HepG2 (cell line): ENCODE measurements at regions not wholly inside any gene's neighbourhood (a gene's known extent, or its start where the extent isn't known, plus 50 kb on each side); places are given as distances from the start of the nearest gene placed in this dataset.

Experiments
- KDM2A ChIP-seq: sonication (generic); formaldehyde crosslinking; IDR thresholded peaks from 2 replicates; pipeline ENCODE4 v1.4.0; 2020; ENCODE audit warnings: low read depth, missing genetic modification reagents, borderline replicate concordance
- MAZ ChIP-seq, 2 experiments: sonication (generic) in 1 of 2; formaldehyde crosslinking in 1 of 2; IDR thresholded peaks; 2 replicates each; pipeline versions ENCODE4 v1.5.0 to v1.6.1; 2012 to 2020; ENCODE audit warnings: low read depth in 2 of 2, mild to moderate bottlenecking in 2 of 2, borderline replicate concordance in 1 of 2, improper control_type of control experiment in 1 of 2, low read length in 1 of 2, missing genetic modification reagents in 1 of 2, moderate library complexity in 1 of 2
- NR2F1 ChIP-seq, 2 experiments: fragments of 450-650 bp in 1 of 2; formaldehyde crosslinking in 1 of 2; IDR thresholded peaks; 2 replicates each; pipeline versions ENCODE4 v1.5.0 to v1.6.1; 2016 to 2020; ENCODE audit warnings: mild to moderate bottlenecking in 1 of 2, missing compliant biosample characterization in 1 of 2, missing genetic modification reagents in 1 of 2, moderate library complexity in 1 of 2
- SMAD1 ChIP-seq: sonication (generic); formaldehyde crosslinking; IDR thresholded peaks from 2 replicates; pipeline ENCODE4 v1.4.0; 2020; ENCODE audit warnings: missing genetic modification reagents, low read depth, mild to moderate bottlenecking, borderline replicate concordance
- ZMYM3 ChIP-seq: sonication (generic); formaldehyde crosslinking; IDR thresholded peaks from 2 replicates; pipeline ENCODE4 v1.5.1; 2020; ENCODE audit warnings: mild to moderate bottlenecking, missing genetic modification reagents
- ZNF841 ChIP-seq: sonication (generic); formaldehyde crosslinking; IDR thresholded peaks from 2 replicates; pipeline ENCODE4 v1.8.1; 2023; ENCODE audit warnings: missing genetic modification reagents, borderline replicate concordance
- TF ChIP-seq, protein P1 (sequence below): sonication (generic); formaldehyde crosslinking; IDR thresholded peaks from one replicate; pipeline ENCODE4 v1.5.1; 2020; ENCODE audit warnings: mild to moderate bottlenecking, missing genetic modification reagents; ENCODE audit errors: not compliant biosample characterization
- TF ChIP-seq, protein P2 (sequence below): sonication (generic); formaldehyde crosslinking; IDR thresholded peaks from 2 replicates; pipeline ENCODE4 v1.8.0; 2022; ENCODE audit warnings: mild to moderate bottlenecking, missing genetic modification reagents, borderline replicate concordance
- TF ChIP-seq, protein P3 (sequence below): sonication (generic); formaldehyde crosslinking; IDR thresholded peaks from 2 replicates; pipeline ENCODE4 v1.5.0; 2020; ENCODE audit warnings: missing genetic modification reagents
- TF ChIP-seq, protein P4 (sequence below): sonication (generic); formaldehyde crosslinking; IDR thresholded peaks from 2 replicates; pipeline ENCODE4 v1.5.0; 2020; ENCODE audit warnings: mild to moderate bottlenecking, missing genetic modification reagents, moderate library complexity

DNA sequence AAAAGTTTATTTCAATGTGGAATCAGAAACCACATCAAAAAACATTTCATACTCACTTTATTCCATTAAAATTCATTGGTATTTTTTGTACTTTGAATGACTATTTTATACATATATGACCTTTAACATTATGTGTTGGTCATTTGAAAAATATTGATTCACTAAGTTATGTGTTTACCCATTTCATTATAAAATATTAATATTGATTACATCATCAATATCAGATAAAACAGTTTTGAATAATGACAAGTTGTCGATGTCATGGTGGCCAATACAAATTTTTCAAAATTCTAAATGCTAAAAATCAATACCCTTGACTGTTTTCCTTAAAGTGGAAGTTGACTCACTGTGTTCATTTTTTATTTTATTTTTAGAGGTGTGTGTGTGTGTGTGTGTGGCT, 239.7 kb upstream of the ROBO1 start:
- TF ChIP-seq ZNF841 (CRISPR knock-in tag) (no peak), MAZ (IDR thresholded peaks at IDR 0.05; ENCODE audit: borderline replicate concordance, low read depth, low read length) (no peak), MAZ (CRISPR knock-in tag; IDR thresholded peaks at IDR 0.05; ENCODE audit: low read depth) (no peak), KDM2A (no peak), NR2F1 (CRISPR knock-in tag; IDR thresholded peaks at IDR 0.05) (no peak), SMAD1 (no peak), ZMYM3 (CRISPR knock-in tag) (no peak)
- TF ChIP-seq, protein P1, sequence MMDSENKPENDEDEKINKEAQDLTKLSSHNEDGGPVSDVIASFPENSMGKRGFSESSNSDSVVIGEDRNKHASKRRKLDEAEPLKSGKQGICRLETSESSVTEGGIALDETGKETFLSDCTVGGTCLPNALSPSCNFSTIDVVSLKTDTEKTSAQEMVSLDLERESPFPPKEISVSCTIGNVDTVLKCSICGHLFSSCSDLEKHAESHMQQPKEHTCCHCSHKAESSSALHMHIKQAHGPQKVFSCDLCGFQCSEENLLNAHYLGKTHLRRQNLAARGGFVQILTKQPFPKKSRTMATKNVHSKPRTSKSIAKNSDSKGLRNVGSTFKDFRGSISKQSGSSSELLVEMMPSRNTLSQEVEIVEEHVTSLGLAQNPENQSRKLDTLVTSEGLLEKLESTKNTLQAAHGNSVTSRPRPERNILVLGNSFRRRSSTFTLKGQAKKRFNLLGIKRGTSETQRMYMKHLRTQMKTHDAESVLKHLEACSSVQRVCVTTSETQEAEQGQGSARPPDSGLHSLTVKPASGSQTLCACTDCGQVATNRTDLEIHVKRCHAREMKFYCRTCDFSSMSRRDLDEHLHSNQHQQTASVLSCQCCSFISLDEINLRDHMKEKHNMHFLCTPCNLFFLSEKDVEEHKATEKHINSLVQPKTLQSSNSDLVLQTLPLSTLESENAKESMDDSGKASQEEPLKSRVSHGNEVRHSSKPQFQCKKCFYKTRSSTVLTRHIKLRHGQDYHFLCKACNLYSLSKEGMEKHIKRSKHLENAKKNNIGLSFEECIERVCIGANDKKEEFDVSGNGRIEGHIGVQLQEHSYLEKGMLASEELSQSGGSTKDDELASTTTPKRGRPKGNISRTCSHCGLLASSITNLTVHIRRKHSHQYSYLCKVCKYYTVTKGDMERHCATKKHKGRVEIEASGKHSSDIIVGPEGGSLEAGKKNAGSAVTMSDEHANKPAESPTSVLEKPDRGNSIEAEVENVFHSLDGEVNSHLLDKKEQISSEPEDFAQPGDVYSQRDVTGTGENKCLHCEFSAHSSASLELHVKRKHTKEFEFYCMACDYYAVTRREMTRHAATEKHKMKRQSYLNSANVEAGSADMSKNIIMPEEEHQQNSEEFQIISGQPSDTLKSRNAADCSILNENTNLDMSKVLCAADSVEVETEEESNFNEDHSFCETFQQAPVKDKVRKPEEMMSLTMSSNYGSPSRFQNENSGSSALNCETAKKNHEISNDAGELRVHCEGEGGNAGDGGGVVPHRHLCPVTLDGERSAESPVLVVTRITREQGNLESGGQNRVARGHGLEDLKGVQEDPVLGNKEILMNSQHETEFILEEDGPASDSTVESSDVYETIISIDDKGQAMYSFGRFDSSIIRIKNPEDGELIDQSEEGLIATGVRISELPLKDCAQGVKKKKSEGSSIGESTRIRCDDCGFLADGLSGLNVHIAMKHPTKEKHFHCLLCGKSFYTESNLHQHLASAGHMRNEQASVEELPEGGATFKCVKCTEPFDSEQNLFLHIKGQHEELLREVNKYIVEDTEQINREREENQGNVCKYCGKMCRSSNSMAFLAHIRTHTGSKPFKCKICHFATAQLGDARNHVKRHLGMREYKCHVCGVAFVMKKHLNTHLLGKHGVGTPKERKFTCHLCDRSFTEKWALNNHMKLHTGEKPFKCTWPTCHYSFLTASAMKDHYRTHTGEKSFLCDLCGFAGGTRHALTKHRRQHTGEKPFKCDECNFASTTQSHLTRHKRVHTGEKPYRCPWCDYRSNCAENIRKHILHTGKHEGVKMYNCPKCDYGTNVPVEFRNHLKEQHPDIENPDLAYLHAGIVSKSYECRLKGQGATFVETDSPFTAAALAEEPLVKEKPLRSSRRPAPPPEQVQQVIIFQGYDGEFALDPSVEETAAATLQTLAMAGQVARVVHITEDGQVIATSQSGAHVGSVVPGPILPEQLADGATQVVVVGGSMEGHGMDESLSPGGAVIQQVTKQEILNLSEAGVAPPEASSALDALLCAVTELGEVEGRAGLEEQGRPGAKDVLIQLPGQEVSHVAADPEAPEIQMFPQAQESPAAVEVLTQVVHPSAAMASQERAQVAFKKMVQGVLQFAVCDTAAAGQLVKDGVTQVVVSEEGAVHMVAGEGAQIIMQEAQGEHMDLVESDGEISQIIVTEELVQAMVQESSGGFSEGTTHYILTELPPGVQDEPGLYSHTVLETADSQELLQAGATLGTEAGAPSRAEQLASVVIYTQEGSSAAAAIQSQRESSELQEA = no peak
- TF ChIP-seq, protein P2, sequence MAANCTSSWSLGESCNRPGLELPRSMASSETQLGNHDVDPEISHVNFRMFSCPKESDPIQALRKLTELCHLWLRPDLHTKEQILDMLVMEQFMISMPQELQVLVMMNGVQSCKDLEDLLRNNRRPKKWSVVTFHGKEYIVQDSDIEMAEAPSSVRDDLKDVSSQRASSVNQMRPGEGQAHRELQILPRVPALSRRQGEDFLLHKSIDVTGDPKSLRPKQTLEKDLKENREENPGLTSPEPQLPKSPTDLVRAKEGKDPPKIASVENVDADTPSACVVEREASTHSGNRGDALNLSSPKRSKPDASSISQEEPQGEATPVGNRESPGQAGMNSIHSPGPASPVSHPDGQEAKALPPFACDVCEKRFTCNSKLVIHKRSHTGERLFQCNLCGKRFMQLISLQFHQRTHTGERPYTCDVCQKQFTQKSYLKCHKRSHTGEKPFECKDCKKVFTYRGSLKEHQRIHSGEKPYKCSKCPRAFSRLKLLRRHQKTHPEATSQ (CRISPR knock-in tag) = no peak
- TF ChIP-seq, protein P3, sequence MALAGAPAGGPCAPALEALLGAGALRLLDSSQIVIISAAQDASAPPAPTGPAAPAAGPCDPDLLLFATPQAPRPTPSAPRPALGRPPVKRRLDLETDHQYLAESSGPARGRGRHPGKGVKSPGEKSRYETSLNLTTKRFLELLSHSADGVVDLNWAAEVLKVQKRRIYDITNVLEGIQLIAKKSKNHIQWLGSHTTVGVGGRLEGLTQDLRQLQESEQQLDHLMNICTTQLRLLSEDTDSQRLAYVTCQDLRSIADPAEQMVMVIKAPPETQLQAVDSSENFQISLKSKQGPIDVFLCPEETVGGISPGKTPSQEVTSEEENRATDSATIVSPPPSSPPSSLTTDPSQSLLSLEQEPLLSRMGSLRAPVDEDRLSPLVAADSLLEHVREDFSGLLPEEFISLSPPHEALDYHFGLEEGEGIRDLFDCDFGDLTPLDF (CRISPR knock-in tag) = no peak
- TF ChIP-seq, protein P4, sequence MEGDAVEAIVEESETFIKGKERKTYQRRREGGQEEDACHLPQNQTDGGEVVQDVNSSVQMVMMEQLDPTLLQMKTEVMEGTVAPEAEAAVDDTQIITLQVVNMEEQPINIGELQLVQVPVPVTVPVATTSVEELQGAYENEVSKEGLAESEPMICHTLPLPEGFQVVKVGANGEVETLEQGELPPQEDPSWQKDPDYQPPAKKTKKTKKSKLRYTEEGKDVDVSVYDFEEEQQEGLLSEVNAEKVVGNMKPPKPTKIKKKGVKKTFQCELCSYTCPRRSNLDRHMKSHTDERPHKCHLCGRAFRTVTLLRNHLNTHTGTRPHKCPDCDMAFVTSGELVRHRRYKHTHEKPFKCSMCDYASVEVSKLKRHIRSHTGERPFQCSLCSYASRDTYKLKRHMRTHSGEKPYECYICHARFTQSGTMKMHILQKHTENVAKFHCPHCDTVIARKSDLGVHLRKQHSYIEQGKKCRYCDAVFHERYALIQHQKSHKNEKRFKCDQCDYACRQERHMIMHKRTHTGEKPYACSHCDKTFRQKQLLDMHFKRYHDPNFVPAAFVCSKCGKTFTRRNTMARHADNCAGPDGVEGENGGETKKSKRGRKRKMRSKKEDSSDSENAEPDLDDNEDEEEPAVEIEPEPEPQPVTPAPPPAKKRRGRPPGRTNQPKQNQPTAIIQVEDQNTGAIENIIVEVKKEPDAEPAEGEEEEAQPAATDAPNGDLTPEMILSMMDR (CRISPR knock-in tag) = no peak
